Epithelial cell of proximal tubule (primary cell): ENCODE measurements at regions not wholly inside any gene's neighbourhood (a gene's known extent, or its start where the extent isn't known, plus 50 kb on each side); places are given as distances from the start of the nearest gene placed in this dataset.

Source experiments
- DNase-seq: peaks from one replicate; pipeline ENCODE4 v3.0.0-alpha.2; 2011; ENCODE audit warnings: low read depth
- H3K4me3 ChIP-seq: 2 replicates; pipeline ENCODE4 v1.5.1; 2011; ENCODE audit warnings: low read depth, mild to moderate bottlenecking, low read length
- CTCF ChIP-seq: conservative IDR thresholded peaks from 2 replicates; pipeline ENCODE4 v1.5.1; 2012; ENCODE audit warnings: low read depth, mild to moderate bottlenecking, low read length

- H3K4me3 ChIP-seq, result peak overlapping the region; percentile 18
- no peak for TF ChIP-seq CTCF
- DNase-seq, result peak; percentile 2
Measured at GRCh38 chr13:72537395-72537780, 190.0 kb downstream of the MZT1 start.

GRCh38 chr13:72536714-72537394, 190.6 kb downstream of the MZT1 start:
- peak; percentile 19 for DNase-seq
- H3K4me3 ChIP-seq, result peak overlapping the region; percentile 18
- TF ChIP-seq CTCF, result peak; percentile 16

- no peak overlapping the region for H3K4me3 ChIP-seq
- no peak for TF ChIP-seq CTCF
- no peak for DNase-seq
Measured at GRCh38 chr13:72534951-72535640, 192.3 kb downstream of the MZT1 start.

- no peak overlapping the region for H3K4me3 ChIP-seq
- TF ChIP-seq CTCF, result no peak
- no peak for DNase-seq
Measured at GRCh38 chr13:72530471-72530870, 197.0 kb downstream of the MZT1 start.

- no peak for DNase-seq
- H3K4me3 ChIP-seq, result no peak overlapping the region
- no peak for TF ChIP-seq CTCF
Measured at GRCh38 chr13:72527333-72527732, 200.1 kb downstream of the MZT1 start.

GRCh38 chr13:72523593-72523992, 203.8 kb downstream of the MZT1 start:
- no peak for TF ChIP-seq CTCF
- no peak for DNase-seq
- no peak overlapping the region for H3K4me3 ChIP-seq

- TF ChIP-seq CTCF, result no peak
- no peak overlapping the region for H3K4me3 ChIP-seq
- no peak for DNase-seq
Measured at GRCh38 chr13:72523049-72523448, 204.4 kb downstream of the MZT1 start.
